SK-N-SH (cell line): ENCODE measurements at regions not wholly inside any gene's neighbourhood (a gene's known extent, or its start where the extent isn't known, plus 50 kb on each side); places are given as distances from the start of the nearest gene placed in this dataset.

Experiments
- CTCF ChIA-PET: fragments of 300-600, 350-600 bp; formaldehyde crosslinking; extraction: SDS; loops from one replicate; lab custom pipeline; 2021; lab: Yijun Ruan, JAX
- POLR2A ChIA-PET: fragments of 350-600 bp; sonication (Branson Sonifier 250); formaldehyde crosslinking; extraction: SDS; loops from one replicate; lab custom pipeline; 2020; ENCODE audit warnings: antibody characterized with exemption, inconsistent platforms; lab: Yijun Ruan, JAX
- DNase-seq: peaks from one replicate; pipeline ENCODE4 v3.0.0; 2012
- H2AFZ ChIP-seq: fragments of 200-600 bp; sonication (generic); 2 replicates; pipeline ENCODE4 v1.8.1; 2016; ENCODE audit warnings: antibody characterized with exemption, mild to moderate bottlenecking, low read depth
- H3F3A ChIP-seq: fragments of 200-600 bp; sonication (generic); replicated peaks from 2 replicates; pipeline ENCODE3; 2016; ENCODE audit warnings: antibody characterized with exemption, mild to moderate bottlenecking; ENCODE audit not compliant: insufficient read depth
- H3K27ac ChIP-seq, 2 experiments: fragments of 200-500 bp in 1 of 2; fragments of 200-600 bp in 1 of 2; sonication (Bioruptor generic) in 1 of 2; sonication (generic), shearing (Covaris generic) in 1 of 2; 2 replicates each; pipeline versions ENCODE4 v1.5.1 to v1.6.1; 2014 to 2016; ENCODE audit warnings: low read depth in 2 of 2, inconsistent platforms in 1 of 2, low read length in 1 of 2, mild to moderate bottlenecking in 1 of 2, mixed read lengths in 1 of 2
- H3K27me3 ChIP-seq: fragments of 200-600 bp; sonication (generic), shearing (Covaris generic); 2 replicates; pipeline ENCODE4 v1.6.1; 2016; ENCODE audit warnings: mixed run types; ENCODE audit not compliant: insufficient read depth
- H3K36me3 ChIP-seq, 2 experiments: fragments of 200-500 bp in 1 of 2; fragments of 200-600 bp in 1 of 2; sonication (Bioruptor generic) in 1 of 2; sonication (generic) in 1 of 2; replicated peaks in 1 of 2; 2 replicates each; pipeline versions ENCODE3 to v1.5.1; 2014 to 2016; ENCODE audit warnings: low read length in 1 of 2, mild to moderate bottlenecking in 1 of 2; ENCODE audit not compliant: insufficient read depth in 2 of 2, control insufficient read depth in 1 of 2
- H3K4me1 ChIP-seq, 2 experiments: fragments of 200-500 bp in 1 of 2; fragments of 200-600 bp in 1 of 2; sonication (Bioruptor generic) in 1 of 2; sonication (generic), shearing (Covaris generic) in 1 of 2; 2 replicates each; pipeline versions ENCODE4 v1.5.1 to v1.6.1; 2014 to 2016; ENCODE audit warnings: low read depth in 1 of 2, low read length in 1 of 2, mixed run types in 1 of 2; ENCODE audit not compliant: insufficient read depth in 2 of 2, control insufficient read depth in 1 of 2
- H3K4me2 ChIP-seq: fragments of 200-600 bp; sonication (generic), shearing (Covaris generic); 2 replicates; pipeline ENCODE4 v1.6.1; 2017; ENCODE audit warnings: mixed run types
- H3K4me3 ChIP-seq, 2 experiments: fragments of 200-500 bp in 1 of 2; fragments of 200-600 bp in 1 of 2; sonication (Bioruptor generic) in 1 of 2; sonication (generic), shearing (Covaris generic) in 1 of 2; 2 replicates each; pipeline versions ENCODE4 v1.5.1 to v1.8.1; 2014 to 2016; ENCODE audit warnings: low read depth in 2 of 2, inconsistent platforms in 1 of 2, low read length in 1 of 2, mild to moderate bottlenecking in 1 of 2, mixed read lengths in 1 of 2, moderate library complexity in 1 of 2
- H3K79me2 ChIP-seq: fragments of 200-600 bp; sonication (generic); 2 replicates; pipeline ENCODE4 v1.8.1; 2017; ENCODE audit warnings: mild to moderate bottlenecking; ENCODE audit not compliant: insufficient read depth
- H3K9ac ChIP-seq: fragments of 200-600 bp; sonication (generic); 2 replicates; pipeline ENCODE4 v1.6.1; 2017; ENCODE audit warnings: mixed run types
- H3K9me2 ChIP-seq: fragments of 200-600 bp; sonication (generic); 2 replicates; pipeline ENCODE4 v1.6.1; 2017; ENCODE audit warnings: mixed run types
- H3K9me3 ChIP-seq: fragments of 200-600 bp; sonication (generic); 2 replicates; pipeline ENCODE4 v1.6.1; 2017; ENCODE audit warnings: mixed run types, mild to moderate bottlenecking, moderate library complexity
- H4K20me1 ChIP-seq: fragments of 200-600 bp; sonication (generic); 2 replicates; pipeline ENCODE4 v1.6.1; 2017; ENCODE audit warnings: mild to moderate bottlenecking, mixed run types; ENCODE audit not compliant: insufficient read depth
- FOXJ3 ChIP-seq: sonication (generic); formaldehyde crosslinking; IDR thresholded peaks from 2 replicates; pipeline ENCODE4 v1.5.1; 2020; ENCODE audit warnings: mild to moderate bottlenecking, missing genetic modification reagents
- GATA2 ChIP-seq: sonication (generic); formaldehyde crosslinking; IDR thresholded peaks from 2 replicates; pipeline ENCODE4 v1.5.0; 2020; ENCODE audit warnings: mild to moderate bottlenecking, missing genetic modification reagents
- MEF2A ChIP-seq: IDR thresholded peaks from 2 replicates; pipeline ENCODE4 v1.4.0; 2012; ENCODE audit warnings: low read depth, borderline replicate concordance
- NRF1 ChIP-seq: IDR thresholded peaks from 2 replicates; pipeline ENCODE4 v1.6.1; 2012; ENCODE audit warnings: low read depth, mild to moderate bottlenecking, low read length
- RAD21 ChIP-seq: IDR thresholded peaks from 2 replicates; pipeline ENCODE4 v1.6.1; 2012; ENCODE audit warnings: mild to moderate bottlenecking, low read length
- RCOR1 ChIP-seq: fragments of 150-350 bp; IDR thresholded peaks from 2 replicates; pipeline ENCODE4 v1.6.1; 2017; ENCODE audit warnings: antibody characterized with exemption, low read length
- RFX5 ChIP-seq: IDR thresholded peaks from 2 replicates; pipeline ENCODE4 v1.6.1; 2012; ENCODE audit warnings: mild to moderate bottlenecking, improper control_type of control experiment, low read length
- TCF12 ChIP-seq: IDR thresholded peaks from 2 replicates; pipeline ENCODE4 v1.4.0; 2012
- YY1 ChIP-seq: IDR thresholded peaks from 2 replicates; pipeline ENCODE4 v1.4.0; 2012; ENCODE audit warnings: low read depth, mild to moderate bottlenecking
- WGBS: methylation state at CpG from one replicate; pipeline ENCODE4 v1.1.6; 2017; ENCODE audit warnings: low lambda C conversion rate; 5-methylcytosine and 5-hydroxymethylcytosine counted together
- TF ChIP-seq, protein P1 (sequence below): IDR thresholded peaks from 2 replicates; pipeline ENCODE4 v1.6.1; 2012; ENCODE audit warnings: mild to moderate bottlenecking, low read depth, low read length, moderate library complexity
- TF ChIP-seq, protein P2 (sequence below): IDR thresholded peaks from 2 replicates; pipeline ENCODE4 v1.4.0; 2012; ENCODE audit warnings: low read depth
- TF ChIP-seq, protein P3 (sequence below): fragments of 150-350 bp; IDR thresholded peaks from 2 replicates; pipeline ENCODE4 v1.6.1; 2016; ENCODE audit warnings: mild to moderate bottlenecking, low read depth, low read length
- TF ChIP-seq, protein P4 (sequence below): IDR thresholded peaks from 2 replicates; pipeline ENCODE4 v1.4.0; 2012; ENCODE audit warnings: low read depth, borderline replicate concordance
- TF ChIP-seq, protein P5 (sequence below): IDR thresholded peaks from 2 replicates; pipeline ENCODE4; 2012

DNA sequence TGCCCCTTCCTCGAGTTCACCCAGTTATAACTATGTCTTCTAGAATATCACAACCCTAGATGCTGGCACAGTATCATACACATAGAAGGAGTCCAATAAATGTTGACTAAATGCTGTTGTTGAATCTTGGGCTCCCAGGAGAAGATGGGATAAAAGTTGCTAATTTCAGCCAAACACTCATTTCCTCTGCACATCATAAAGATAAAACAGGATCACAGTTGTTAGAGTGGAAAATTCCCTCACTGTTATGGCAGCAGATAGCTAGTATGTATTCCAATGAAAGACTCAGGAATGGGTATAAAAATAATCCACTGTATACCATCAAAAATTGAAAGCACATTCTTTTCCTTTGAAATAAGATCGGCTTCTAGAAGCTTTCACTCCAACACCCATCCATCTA is 294.9 kb upstream of the TSHZ2 start:
- no peaks in the 10 kb centered on the region for H3F3A ChIP-seq
- no peaks in the 10 kb centered on the region for H3K79me2 ChIP-seq
- no peak overlapping the region for H3K27ac ChIP-seq
- 24% methylated on average over 2 of the region's 2 CpGs for WGBS
- no peak overlapping the region for H3K9ac ChIP-seq
- H3K4me3 ChIP-seq = no peak overlapping the region
- CTCF ChIA-PET = no interaction called here
- no peak for DNase-seq
- TF ChIP-seq NRF1 (no peak), RAD21 (no peak), FOXJ3 (CRISPR knock-in tag) (no peak), MEF2A (no peak), GATA2 (CRISPR knock-in tag) (no peak), RFX5 (no peak), YY1 (no peak), TCF12 (no peak), RCOR1 (no peak)
- TF ChIP-seq, protein P1, sequence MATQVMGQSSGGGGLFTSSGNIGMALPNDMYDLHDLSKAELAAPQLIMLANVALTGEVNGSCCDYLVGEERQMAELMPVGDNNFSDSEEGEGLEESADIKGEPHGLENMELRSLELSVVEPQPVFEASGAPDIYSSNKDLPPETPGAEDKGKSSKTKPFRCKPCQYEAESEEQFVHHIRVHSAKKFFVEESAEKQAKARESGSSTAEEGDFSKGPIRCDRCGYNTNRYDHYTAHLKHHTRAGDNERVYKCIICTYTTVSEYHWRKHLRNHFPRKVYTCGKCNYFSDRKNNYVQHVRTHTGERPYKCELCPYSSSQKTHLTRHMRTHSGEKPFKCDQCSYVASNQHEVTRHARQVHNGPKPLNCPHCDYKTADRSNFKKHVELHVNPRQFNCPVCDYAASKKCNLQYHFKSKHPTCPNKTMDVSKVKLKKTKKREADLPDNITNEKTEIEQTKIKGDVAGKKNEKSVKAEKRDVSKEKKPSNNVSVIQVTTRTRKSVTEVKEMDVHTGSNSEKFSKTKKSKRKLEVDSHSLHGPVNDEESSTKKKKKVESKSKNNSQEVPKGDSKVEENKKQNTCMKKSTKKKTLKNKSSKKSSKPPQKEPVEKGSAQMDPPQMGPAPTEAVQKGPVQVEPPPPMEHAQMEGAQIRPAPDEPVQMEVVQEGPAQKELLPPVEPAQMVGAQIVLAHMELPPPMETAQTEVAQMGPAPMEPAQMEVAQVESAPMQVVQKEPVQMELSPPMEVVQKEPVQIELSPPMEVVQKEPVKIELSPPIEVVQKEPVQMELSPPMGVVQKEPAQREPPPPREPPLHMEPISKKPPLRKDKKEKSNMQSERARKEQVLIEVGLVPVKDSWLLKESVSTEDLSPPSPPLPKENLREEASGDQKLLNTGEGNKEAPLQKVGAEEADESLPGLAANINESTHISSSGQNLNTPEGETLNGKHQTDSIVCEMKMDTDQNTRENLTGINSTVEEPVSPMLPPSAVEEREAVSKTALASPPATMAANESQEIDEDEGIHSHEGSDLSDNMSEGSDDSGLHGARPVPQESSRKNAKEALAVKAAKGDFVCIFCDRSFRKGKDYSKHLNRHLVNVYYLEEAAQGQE = no peak
- TF ChIP-seq, protein P2, sequence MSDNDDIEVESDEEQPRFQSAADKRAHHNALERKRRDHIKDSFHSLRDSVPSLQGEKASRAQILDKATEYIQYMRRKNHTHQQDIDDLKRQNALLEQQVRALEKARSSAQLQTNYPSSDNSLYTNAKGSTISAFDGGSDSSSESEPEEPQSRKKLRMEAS = no peak
- TF ChIP-seq, protein P3, sequence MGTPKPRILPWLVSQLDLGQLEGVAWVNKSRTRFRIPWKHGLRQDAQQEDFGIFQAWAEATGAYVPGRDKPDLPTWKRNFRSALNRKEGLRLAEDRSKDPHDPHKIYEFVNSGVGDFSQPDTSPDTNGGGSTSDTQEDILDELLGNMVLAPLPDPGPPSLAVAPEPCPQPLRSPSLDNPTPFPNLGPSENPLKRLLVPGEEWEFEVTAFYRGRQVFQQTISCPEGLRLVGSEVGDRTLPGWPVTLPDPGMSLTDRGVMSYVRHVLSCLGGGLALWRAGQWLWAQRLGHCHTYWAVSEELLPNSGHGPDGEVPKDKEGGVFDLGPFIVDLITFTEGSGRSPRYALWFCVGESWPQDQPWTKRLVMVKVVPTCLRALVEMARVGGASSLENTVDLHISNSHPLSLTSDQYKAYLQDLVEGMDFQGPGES = no peak
- TF ChIP-seq, protein P4, sequence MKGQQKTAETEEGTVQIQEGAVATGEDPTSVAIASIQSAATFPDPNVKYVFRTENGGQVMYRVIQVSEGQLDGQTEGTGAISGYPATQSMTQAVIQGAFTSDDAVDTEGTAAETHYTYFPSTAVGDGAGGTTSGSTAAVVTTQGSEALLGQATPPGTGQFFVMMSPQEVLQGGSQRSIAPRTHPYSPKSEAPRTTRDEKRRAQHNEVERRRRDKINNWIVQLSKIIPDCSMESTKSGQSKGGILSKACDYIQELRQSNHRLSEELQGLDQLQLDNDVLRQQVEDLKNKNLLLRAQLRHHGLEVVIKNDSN = no peak
- TF ChIP-seq, protein P5, sequence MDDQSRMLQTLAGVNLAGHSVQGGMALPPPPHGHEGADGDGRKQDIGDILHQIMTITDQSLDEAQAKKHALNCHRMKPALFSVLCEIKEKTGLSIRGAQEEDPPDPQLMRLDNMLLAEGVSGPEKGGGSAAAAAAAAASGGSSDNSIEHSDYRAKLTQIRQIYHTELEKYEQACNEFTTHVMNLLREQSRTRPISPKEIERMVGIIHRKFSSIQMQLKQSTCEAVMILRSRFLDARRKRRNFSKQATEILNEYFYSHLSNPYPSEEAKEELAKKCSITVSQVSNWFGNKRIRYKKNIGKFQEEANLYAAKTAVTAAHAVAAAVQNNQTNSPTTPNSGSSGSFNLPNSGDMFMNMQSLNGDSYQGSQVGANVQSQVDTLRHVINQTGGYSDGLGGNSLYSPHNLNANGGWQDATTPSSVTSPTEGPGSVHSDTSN = no peak
- H3K9me2 ChIP-seq = no peaks in the 10 kb centered on the region
- H3K4me2 ChIP-seq = no peak overlapping the region
- no peak overlapping the region for H2AFZ ChIP-seq
- no peaks in the 10 kb centered on the region for H3K36me3 ChIP-seq
- H3K9me3 ChIP-seq = no peaks in the 10 kb centered on the region
- no peaks in the 10 kb centered on the region for H3K4me1 ChIP-seq
- H3K27me3 ChIP-seq = no peaks in the 10 kb centered on the region
- POLR2A ChIA-PET = no interaction called here
- H4K20me1 ChIP-seq = no peaks in the 10 kb centered on the region
